ENCODE measurements at regions not wholly inside any gene's neighbourhood (a gene's known extent, or its start where the extent isn't known, plus 50 kb on each side); places are given as distances from the start of the nearest gene placed in this dataset.

- Histone ChIP-seq H2AFZ (ENCODE audit: low read depth, low read length, severe bottlenecking) (no peak overlapping the region), H3K27me3 (ENCODE audit: low read length) (no peaks in the 10 kb centered on the region), H3F3A (ENCODE audit: insufficient read depth) (no peaks in the 10 kb centered on the region), H3K9me2 (replicated peaks; ENCODE audit: insufficient read depth, low read length) (no peaks in the 10 kb centered on the region), H3K4me3 (ENCODE audit: insufficient read depth, low read length, poor library complexity, severe bottlenecking) (no peak overlapping the region), H4K20me1 (ENCODE audit: low read depth, low read length) (no peaks in the 10 kb centered on the region), H3K4me2 (ENCODE audit: low read depth, low read length, poor library complexity, severe bottlenecking) (no peak overlapping the region), H3K79me2 (ENCODE audit: insufficient read depth, low read length) (no peaks in the 10 kb centered on the region), H3K9ac (ENCODE audit: low read length) (no peak overlapping the region), H3K27ac (ENCODE audit: low read depth, low read length) (no peak overlapping the region), H3K36me3 (ENCODE audit: low read length) (no peaks in the 10 kb centered on the region), H3K9me3 (ENCODE audit: insufficient read depth, low read length) (no peaks in the 10 kb centered on the region)
- TF ChIP-seq CTCF (IDR thresholded peaks at IDR 0.05; ENCODE audit: insufficient read depth, low read length, poor library complexity, severe bottlenecking) (no peak), EZH2phosphoT487 (conservative IDR thresholded peaks at IDR 0.05; ENCODE audit: low read length) (no peak)
These were observed 790.8 kb upstream of the SOX9 start for GRCh38 chr17:71330099-71330375.

DNA sequence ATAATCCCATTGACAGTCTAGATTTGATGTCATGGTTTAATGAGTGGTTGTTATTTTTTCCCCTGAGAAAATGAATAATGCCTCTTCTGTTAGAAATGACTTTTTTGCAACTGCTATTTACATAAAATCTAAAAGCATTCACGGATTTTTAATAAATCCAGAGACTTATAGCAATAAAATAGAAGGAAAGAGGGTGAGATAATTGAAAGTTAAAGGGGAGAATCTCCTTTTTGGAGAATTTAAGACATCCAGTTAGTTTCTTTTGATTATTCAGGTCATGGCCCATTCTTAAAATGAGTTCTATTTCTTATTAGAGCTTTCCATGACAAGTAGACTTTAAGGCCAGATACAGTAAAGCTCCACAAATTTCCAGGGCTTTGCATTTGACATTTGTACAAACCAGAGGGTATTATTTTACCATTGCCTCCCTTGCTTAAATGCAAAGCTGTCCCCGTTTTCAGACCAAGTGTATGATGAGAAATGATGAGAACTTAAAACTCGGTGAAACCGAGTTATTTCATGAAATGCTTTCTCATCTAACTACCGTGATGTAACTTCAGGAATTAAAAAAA is 789.0 kb upstream of the SOX9 start:
- H3K9ac ChIP-seq (ENCODE audit: low read length): no peak overlapping the region
- H3K36me3 ChIP-seq (ENCODE audit: low read length): no peaks in the 10 kb centered on the region
- H3F3A ChIP-seq (ENCODE audit: insufficient read depth): no peaks in the 10 kb centered on the region
- H4K20me1 ChIP-seq (ENCODE audit: low read depth, low read length): no peaks in the 10 kb centered on the region
- H3K9me3 ChIP-seq (ENCODE audit: insufficient read depth, low read length): no peaks in the 10 kb centered on the region
- no peak overlapping the region for H3K4me3 ChIP-seq (ENCODE audit: insufficient read depth, low read length, poor library complexity, severe bottlenecking)
- no peak overlapping the region for H3K27ac ChIP-seq (ENCODE audit: low read depth, low read length)
- no peaks in the 10 kb centered on the region for H3K27me3 ChIP-seq (ENCODE audit: low read length)
- no peak overlapping the region for H2AFZ ChIP-seq (ENCODE audit: low read depth, low read length, severe bottlenecking)
- no peaks in the 10 kb centered on the region for H3K79me2 ChIP-seq (ENCODE audit: insufficient read depth, low read length)
- no peak overlapping the region for H3K4me2 ChIP-seq (ENCODE audit: low read depth, low read length, poor library complexity, severe bottlenecking)
- TF ChIP-seq CTCF (IDR thresholded peaks at IDR 0.05; ENCODE audit: insufficient read depth, low read length, poor library complexity, severe bottlenecking) (no peak), EZH2phosphoT487 (conservative IDR thresholded peaks at IDR 0.05; ENCODE audit: low read length) (no peak)
- H3K9me2 ChIP-seq (replicated peaks; ENCODE audit: insufficient read depth, low read length): no peaks in the 10 kb centered on the region

GRCh38 chr17:71334048-71334751 is 786.6 kb upstream of the SOX9 start:
- Histone ChIP-seq H3K9me2 (replicated peaks; ENCODE audit: insufficient read depth, low read length) (no peaks in the 10 kb centered on the region), H3K27me3 (ENCODE audit: low read length) (no peaks in the 10 kb centered on the region), H3K9me3 (ENCODE audit: insufficient read depth, low read length) (no peaks in the 10 kb centered on the region), H3K79me2 (ENCODE audit: insufficient read depth, low read length) (no peaks in the 10 kb centered on the region), H3K4me2 (ENCODE audit: low read depth, low read length, poor library complexity, severe bottlenecking) (no peak overlapping the region), H3K36me3 (ENCODE audit: low read length) (no peaks in the 10 kb centered on the region), H3K4me3 (ENCODE audit: insufficient read depth, low read length, poor library complexity, severe bottlenecking) (no peak overlapping the region), H3F3A (ENCODE audit: insufficient read depth) (no peaks in the 10 kb centered on the region), H4K20me1 (ENCODE audit: low read depth, low read length) (no peaks in the 10 kb centered on the region), H3K27ac (ENCODE audit: low read depth, low read length) (no peak overlapping the region), H2AFZ (ENCODE audit: low read depth, low read length, severe bottlenecking) (no peak overlapping the region), H3K9ac (ENCODE audit: low read length) (no peak overlapping the region)
- TF ChIP-seq EZH2phosphoT487 (conservative IDR thresholded peaks at IDR 0.05; ENCODE audit: low read length): no peak
- TF ChIP-seq CTCF (IDR thresholded peaks at IDR 0.05; ENCODE audit: insufficient read depth, low read length, poor library complexity, severe bottlenecking): no peak
